ENCODE measurements at regions not wholly inside any gene's neighbourhood (a gene's known extent, or its start where the extent isn't known, plus 50 kb on each side); places are given as distances from the start of the nearest gene placed in this dataset.
A peak's percentile ranks its signal among the peaks of the same experiment; 100 is the strongest.

DNA sequence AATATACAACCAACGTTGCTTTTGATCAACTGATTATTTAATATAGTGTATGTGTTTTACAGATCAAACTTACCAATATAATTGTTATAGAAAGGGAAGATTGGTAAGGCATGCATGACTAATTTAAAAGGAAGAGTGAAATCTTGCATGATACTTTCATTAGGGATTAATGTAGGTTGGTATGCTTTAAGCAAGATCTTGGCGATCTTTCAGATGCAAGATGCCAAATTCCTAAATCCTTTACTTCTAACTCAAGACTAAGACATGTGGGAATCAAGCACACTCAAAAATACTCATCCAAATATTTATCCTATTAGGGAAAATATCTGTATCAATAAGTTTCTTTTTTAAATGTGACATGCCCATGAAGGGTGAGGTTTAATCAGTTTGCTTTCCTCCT lies 321.4 kb upstream of the MEOX2 start:
- no peak for DNase-seq (ENCODE audit: low spot score)

DNA sequence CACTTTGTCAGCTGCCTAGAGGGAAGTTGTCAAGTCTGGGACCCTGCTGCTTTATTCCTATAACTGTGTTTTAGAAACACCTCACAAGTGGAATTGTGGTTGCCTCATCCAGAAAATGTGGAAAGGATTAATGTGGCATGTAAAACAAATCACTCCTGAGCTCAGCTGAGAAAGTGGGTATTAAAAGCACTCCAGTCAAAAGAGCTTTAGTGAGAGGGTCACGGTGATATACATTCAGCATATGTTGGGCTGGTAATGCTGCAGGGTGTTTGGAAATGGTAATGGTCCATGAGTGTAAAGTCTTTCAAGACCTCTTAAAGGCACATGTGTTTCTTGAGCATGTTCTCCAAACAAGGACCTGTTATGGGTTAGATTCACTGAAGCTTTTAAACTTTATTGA lies 318.2 kb upstream of the MEOX2 start:
- no peak for DNase-seq (ENCODE audit: low spot score)

DNA sequence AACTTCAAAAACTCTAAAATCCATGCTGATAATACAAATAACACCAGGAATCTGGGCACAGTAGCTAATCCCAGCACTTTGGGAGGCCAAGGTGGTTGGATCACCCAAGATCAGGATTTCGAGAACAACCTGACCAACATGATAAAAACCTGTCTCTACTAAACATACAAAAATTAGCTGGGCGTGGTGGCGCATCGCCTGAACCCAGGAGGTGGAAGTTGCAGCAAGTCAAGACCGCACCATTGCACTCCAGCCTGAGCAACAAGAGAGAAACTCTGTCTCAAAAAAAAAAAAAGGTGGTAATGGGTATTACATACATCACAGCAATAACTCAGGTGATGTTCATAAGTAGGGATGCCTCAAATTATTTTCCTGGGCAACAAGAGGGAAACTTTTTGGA lies 315.0 kb upstream of the MEOX2 start:
- no peak for DNase-seq (ENCODE audit: low spot score)

DNA sequence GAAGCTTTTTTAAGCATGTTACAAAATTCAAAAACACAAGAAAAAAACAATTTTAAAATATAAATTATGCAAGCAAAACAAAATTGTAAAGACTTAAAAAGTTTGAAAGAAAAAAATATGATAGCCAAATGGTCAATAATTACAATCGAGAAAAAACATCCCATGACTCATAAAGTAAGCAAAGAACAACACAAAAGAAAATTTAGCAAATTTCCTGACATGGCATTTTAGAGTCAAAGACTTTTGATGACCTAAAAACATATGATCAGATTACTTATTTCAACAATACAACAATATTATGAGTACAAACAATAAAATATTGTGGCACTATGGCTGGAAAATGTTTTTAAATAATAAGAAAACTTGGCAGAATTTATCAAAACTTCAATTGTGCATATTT lies 312.1 kb upstream of the MEOX2 start:
- DNase-seq (ENCODE audit: low spot score) = no peak

DNA sequence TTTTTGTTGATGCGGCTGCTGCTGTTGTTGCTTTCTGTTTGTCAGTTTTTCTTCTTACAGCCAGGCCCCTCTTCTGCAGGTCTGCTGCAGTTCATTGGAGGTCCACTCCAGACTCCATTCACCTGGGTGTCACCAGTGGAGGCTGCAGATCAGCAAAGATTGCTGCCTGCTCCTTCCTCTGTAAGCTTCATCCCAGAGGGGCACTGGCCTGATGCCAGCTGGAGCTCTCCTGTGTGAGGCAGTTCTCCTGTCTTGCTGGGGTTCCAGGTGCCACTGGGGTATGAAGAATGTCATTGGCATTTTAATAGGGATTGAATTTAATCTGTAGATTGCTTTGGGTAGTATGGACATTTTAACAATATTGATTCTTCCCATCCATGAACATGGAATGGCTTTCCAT lies 308.5 kb upstream of the MEOX2 start:
- DNase-seq (ENCODE audit: low spot score) = no peak

DNA sequence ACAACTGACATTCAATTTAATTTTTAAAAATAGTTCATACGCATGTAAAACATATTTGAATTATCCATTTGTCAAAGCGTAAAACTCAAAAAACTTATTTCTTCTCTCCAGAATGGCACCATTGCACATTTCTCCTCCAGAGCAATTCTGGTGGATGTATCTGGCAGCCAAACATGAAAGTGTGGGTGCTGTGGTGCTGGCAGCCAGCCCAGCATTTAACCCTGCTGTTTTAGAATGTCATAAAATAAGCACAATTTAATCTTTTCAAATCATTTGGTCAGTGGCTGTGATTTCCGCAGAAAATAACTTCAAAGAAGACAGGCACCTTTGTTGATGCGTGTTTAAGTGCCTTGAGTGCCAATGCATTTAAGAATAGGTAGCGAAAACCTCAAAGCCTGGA lies 302.7 kb upstream of the MEOX2 start:
- no peak for DNase-seq (ENCODE audit: low spot score)

DNA sequence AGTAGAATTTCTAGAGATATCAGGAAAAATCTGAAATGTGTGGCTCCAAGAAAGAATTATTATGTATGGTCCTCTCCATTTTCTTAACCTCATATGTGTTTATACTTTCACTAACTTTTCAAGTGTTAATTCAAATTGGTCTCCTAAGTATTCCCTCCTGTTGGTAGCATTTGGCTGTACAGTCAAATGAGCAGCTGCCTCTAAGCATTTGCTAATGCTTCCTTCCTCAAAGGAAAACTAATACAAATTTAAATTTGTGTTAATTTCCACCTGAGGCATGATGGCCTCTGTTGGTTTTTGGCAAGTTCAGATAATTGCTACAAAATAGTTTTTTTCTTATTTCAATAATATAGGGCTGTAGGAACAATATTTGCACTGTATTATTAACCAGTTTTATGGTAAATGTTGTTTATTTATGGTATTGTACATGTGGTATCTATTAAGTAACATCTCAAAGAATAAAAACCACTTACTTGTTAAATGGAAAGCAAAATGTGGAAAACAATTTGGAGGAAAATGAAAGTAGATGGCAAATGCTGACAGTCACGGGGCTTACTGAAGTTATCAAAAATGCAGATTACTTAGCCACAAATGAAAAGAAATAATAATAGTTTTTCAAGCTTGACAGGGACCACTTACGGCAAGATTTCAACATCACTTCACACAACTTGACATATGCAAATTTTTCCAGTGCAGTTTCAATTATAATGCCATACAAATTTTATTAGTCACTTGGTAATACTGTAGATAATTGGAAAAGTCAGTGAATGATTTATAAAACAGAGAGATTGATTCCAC lies 299.3 kb upstream of the MEOX2 start:
- no peak for DNase-seq (ENCODE audit: low spot score)

DNA sequence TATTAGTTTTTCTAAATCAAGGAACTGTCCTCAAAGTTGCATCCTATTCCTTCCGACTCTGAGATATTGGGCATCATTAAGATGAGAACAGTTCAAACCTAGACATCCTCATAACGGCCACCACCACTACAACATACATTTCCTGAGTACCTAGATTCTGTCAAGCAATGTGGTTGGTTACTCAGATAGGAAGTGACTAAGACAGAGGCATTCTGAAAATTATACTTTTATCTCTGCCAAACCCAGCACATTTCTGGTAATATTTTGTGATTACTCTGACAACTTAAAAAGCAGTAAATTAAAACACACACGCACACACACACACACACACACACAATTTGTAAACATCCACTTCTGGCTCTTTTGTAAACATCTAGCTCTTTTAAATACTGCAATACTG lies 291.2 kb upstream of the MEOX2 start:
- peak; percentile 28 for DNase-seq (ENCODE audit: low spot score)

DNA sequence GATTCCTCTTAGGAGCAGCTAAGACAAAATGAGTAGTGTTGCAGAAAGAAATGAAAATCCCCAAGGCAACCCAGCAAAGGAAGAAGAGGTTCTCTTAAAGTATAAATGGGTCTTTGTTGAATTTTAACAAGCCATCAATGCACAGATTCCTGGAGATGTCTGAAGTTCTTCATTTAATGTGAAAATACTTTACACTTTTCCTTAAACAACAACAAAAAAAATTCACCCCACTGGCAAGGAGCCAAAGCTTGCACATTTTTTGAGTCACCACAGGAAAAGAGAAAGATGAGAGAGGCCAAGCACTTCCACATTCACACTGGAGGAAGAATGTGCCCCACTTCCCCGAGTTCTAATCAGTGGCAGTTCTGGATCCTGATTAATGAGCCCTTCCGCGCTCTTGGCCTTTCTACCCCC lies 286.4 kb upstream of the MEOX2 start:
- DNase-seq (ENCODE audit: low spot score) = no peak

DNA sequence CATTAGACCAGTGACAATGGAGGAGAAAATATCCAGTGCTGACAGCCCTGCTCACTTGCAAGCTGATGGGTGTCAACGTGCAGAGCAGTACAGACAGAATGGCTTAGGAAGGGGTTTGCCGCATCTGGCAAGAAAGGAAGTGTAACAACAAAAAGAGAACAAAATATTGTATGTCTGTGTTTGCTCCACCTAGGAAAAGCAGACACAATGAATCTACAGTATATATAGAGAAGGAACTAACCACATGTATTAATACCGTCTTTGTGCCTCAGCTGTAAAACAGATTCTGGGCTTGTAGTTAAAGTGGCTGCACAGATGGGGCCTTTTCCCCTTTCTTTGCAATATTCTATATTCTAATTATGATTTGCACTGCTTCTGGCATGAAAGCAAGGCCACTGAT lies 281.1 kb upstream of the MEOX2 start:
- DNase-seq (ENCODE audit: low spot score) = no peak

DNA sequence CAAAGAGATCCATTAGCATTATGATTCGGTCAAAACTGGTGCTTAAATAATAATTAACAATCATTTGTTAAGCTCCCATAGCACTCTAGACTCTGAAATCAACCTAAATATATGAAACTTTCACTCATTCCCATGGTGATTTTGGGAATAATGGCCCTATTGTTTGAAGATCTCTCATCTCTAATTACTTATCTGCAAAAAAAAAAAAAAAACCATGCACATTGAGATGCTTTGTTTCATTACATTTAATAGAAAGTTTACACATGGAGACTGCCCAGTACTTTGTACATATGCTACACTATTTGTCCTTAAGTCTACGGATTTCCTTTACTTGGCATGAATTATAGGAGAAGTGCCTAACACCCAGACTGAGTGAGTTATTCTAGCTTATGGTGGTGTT lies 280.6 kb upstream of the MEOX2 start:
- no peak for DNase-seq (ENCODE audit: low spot score)

DNA sequence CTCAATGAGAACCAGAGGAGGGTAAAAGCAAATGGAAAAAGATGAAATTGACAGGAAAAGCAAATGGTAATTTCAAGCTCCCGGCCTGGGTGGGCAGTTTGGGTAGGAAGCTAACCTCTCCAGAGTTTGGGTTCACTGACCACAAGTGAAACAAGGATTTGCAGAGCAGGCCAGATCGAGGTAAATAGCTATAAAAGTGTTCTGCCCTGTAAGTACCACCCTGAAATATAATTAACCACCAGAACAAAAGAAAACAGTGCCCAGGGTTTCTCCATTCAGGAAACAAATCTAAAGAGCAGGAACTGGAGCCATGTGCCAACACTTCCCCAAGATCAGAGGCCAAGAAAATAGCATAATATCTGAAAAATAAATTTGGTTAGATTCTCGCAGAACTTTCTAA lies 276.7 kb upstream of the MEOX2 start:
- DNase-seq (ENCODE audit: low spot score) = no peak

DNA sequence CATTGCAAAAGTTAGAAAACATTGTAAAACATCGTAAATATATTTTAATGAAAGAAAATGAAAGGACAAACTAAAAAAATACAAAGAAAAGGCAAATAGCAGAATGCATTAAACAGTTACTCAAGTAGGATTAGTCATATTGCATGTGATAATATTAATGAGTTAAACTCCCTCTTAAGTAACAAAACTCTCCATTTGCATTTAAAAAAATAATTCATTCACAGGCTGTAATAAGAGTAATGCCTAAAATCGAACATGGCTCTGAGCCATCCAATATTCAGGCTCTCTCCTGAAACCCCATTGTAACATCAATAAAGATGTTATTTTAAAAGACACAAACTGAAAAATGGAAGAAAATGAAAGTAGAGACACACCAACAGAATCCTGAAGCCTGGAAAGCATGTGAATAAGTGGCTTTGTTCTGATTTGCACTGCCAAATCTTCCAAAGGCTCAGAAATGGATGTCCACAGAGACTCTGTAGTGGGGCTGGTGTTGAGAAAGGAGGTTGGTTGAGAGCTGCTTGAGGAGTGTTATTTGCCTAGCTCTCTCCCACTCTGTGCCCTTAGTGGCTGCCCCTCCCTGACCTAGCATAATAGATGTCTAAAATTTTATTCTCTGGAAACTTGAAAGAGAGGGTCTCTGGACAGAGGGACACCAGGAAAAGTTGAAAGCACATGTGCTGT lies 268.3 kb upstream of the MEOX2 start:
- DNase-seq (ENCODE audit: low spot score) = no peak

DNA sequence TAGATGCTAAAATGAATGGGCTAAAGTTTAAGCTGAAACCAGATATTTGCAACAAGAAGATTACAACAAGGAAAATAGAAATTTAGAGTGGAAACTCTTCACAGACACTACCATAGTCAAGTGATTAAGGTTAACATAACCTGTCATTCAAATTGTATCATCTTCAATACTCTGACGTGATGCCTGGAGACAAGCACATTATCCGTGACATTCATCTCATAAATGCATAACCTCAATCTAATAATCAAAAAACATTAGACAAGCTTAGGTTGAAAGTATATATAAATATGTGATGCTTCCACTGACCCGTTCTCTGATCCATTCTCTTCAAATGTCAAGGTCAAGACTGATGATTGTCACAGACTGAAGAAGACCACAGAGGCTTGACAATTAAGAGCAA lies 263.8 kb upstream of the MEOX2 start:
- DNase-seq (ENCODE audit: low spot score) = no peak

DNA sequence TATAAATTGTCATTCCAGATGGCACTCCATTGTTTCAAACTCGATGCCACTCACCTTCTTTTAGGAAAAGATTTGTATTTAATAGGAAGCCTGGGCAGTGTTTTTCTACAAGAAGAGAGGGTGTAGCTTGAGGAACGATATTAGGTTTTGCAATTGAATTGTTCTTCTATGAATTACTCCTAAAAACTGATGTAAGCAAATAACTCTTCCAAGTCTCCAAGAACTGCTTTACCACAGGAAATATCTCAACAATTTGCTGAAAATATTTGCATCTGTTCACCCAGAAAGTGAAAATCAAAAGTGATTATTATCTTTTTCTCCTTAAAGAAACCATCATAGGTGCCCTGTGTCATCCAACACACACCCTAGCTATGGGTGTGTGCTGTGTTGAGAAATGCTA lies 261.3 kb upstream of the MEOX2 start:
- DNase-seq (ENCODE audit: low spot score) = no peak

DNA sequence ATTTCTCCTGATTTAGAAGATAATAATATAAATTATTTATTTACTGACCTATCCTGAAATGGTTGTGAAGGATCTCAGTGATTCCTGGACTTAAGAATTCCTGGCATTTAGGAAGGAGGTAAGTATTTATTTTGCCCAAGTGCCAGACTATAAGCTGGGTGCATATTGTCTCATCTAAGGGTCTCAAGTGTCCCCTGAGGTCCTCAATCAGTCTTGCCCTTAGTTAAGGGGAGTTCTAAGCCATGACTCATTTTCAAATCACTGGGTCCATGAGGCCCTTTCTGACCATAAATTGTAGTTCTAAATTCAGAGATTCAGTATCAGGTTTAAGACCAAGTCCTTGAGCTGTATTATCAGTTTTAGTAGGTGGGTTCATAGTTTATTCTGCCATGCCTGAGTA lies 251.6 kb upstream of the MEOX2 start:
- DNase-seq (ENCODE audit: low spot score) = no peak

DNA sequence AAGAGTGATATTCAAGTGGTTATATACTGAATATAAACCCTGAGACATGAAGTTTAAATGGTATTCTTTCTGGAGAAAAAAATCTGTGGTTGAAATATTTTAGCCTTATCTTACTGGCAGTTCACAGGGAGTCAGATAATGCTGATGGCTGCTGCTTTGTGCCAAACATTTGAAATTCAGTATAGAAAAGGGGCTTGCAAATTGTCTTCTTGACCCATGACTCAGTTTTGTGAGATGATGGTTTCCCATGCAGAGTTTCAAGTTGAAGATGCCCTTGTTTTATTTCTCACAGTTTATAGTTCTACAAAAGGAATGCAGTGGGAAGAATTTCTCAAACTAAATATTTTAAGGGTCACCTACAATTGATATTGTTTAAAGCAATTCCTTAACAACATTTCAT lies 251.1 kb upstream of the MEOX2 start:
- DNase-seq (ENCODE audit: low spot score) = no peak

DNA sequence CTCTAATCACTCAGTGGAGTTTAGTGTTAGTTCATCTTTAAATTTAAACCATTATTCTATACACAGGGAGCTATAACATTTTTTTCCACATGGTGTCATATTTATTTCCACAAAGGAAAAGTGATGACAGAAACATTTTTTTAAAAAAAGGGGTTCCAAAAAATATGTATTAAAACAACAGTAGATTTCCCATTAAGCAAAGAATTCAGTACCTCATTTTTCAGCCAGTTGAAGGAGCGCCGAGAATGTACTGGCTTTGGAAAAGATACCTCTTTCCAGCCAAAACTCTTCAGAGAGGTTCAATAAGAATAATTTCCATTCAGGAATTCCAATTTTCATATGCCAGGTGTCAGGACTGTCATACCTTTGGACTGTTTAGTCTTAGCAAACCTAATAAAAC lies 250.5 kb upstream of the MEOX2 start:
- no peak for DNase-seq (ENCODE audit: low spot score)

DNA sequence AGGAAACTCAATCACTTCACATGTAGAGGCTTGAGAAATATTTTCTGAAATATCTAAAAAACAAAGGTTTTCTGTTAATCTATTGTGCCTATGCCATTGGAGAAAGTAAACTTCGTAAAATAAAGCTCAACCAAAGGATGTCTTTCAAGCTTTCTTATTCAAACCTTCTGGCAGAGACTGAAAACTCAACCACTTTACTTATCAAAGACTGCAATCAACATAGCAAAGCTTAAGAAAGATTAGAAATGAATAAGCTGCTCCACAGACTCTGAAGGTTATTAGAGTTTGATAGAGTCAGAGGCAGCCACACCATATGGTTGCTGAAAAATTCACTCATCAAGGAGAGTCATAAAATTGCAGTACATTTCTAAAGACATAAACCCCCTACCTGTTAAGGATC lies 245.8 kb upstream of the MEOX2 start:
- no peak for DNase-seq (ENCODE audit: low spot score)

DNA sequence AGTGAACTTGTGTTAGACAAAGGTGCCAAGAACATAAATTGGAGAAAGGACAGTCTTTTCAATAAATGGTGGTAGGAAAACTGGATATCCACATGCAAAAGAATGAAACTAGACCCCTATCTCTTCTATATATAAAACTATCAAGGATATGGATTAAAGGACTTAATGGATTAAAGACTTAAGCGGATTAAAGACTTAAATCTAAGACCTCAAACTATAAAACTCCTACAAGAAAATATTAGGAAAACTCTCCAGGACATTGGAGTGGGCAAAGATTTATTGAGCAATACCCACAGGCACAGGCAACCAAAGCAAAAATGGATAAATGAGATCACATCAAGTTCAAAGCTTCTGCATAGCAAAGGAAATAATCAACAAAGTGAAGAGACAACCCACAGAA lies 242.9 kb upstream of the MEOX2 start:
- no peak for DNase-seq (ENCODE audit: low spot score)

DNA sequence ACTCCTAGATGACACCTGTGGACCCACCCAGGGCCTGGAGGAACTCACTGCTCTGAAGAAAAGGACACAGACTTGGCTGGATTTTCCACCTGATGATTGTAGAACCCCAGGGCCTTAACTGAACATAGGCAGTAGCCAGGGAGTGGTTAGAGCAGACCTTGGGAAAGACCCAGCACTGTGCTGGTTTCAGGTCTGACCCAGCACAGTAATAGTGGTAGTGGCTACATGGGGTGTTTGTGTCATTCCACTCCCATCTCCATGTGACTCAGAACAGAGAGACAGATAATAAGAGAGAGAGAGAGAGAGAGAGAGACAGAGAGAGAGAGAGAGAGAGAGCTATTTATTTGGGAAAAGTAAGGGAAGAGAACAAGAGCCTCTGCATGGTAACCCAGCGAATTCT lies 239.1 kb upstream of the MEOX2 start:
- no peak for DNase-seq (ENCODE audit: low spot score)

DNA sequence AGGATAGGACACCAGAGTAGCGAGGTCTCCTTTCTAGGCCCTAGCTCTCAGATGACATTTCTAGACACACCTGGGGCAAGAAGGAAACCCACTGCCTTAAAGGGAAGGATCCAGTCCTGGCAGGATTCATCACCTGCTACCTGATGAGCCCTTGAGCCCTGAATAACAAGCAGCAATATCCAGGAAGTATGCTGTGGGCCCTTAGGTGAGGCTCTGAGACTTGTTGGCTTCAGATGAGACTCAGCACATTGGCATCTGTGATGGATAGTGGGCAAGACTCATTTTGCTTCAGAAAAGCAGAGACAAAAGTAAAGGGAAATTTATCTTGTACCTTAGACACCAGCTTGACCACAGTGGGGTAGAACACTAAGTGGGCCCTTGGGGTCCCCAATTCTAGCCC lies 238.4 kb upstream of the MEOX2 start:
- DNase-seq (ENCODE audit: low spot score) = no peak

DNA sequence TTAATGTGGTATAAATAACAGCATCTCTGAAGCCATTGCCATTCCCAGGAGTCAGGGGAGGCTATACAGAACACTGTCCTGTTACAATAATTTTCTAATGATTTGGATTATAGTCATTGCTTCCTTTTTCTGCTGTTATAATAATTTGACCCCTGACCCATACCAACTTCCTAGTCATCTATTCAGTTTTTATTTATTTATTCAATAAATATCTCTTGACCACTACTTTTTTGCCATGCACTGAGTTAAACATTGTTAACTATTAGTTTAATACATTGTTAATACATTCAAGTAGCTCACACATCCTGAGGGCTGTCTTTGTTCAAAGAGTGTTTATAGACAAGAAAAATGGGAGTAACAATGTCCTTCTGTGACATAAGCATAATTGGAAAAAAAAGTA lies 235.5 kb upstream of the MEOX2 start:
- no peak for DNase-seq (ENCODE audit: low spot score)

DNA sequence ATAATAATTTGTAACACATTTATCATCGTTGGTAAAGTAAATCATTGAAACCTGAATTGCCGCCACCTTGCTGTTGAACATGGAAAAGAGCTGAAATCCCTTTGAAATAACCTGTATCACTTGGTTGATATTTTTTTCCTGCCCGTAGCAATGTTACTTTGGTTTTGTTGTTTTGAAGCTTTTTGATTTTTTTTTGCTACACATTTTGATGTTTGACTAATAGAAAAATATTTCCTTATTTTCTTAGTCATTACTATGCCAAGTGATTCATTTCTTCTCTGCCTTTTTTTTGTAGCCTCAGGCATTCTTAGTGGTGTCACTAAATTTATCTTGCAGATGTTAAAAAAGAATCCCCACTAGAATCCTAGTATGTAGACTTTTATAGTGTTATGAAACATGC lies 235.1 kb upstream of the MEOX2 start:
- no peak for DNase-seq (ENCODE audit: low spot score)

All from RKO (cell line).